Neural cell (in vitro differentiated cells): ENCODE measurements at regions not wholly inside any gene's neighbourhood (a gene's known extent, or its start where the extent isn't known, plus 50 kb on each side); places are given as distances from the start of the nearest gene placed in this dataset.

ENCODE experiments used
- H2AFZ ChIP-seq: fragments of 200-600, 300-800 bp; sonication (generic), shearing (Covaris generic); 2 replicates; pipeline ENCODE4 v1.6.0; 2014; ENCODE audit warnings: low read depth, mild to moderate bottlenecking, antibody characterized with exemption, low read length, moderate library complexity
- H3F3A ChIP-seq: fragments of 200-600 bp; shearing (Covaris generic); 2 replicates; pipeline ENCODE4 v1.6.1; 2016; ENCODE audit warnings: mild to moderate bottlenecking, moderate library complexity, mixed read lengths, antibody characterized with exemption, low read length; ENCODE audit not compliant: insufficient read depth, poor library complexity, severe bottlenecking
- H3K27ac ChIP-seq: fragments of 200-600, 300-800 bp; sonication (generic), shearing (Covaris generic); 2 replicates; pipeline ENCODE4 v1.5.1; 2014; ENCODE audit warnings: mild to moderate bottlenecking, low read length, moderate library complexity
- H3K27me3 ChIP-seq: fragments of 300-800, 200-600 bp; sonication (generic), shearing (Covaris generic); 2 replicates; pipeline ENCODE4 v1.6.0; 2014; ENCODE audit warnings: mild to moderate bottlenecking, low read depth, low read length, moderate library complexity; ENCODE audit not compliant: insufficient read depth
- H3K36me3 ChIP-seq: fragments of 300-800, 200-600 bp; sonication (generic), shearing (Covaris generic); 2 replicates; pipeline ENCODE4 v1.5.1; 2014; ENCODE audit warnings: mild to moderate bottlenecking, antibody characterized with exemption, low read length, moderate library complexity; ENCODE audit not compliant: insufficient read depth
- H3K4me2 ChIP-seq: fragments of 300-800, 200-600 bp; sonication (generic), shearing (Covaris generic); 2 replicates; pipeline ENCODE4 v1.6.0; 2014; ENCODE audit warnings: mild to moderate bottlenecking, low read length
- H3K4me3 ChIP-seq: fragments of 300-800, 200-600 bp; sonication (generic), shearing (Covaris generic); 2 replicates; pipeline ENCODE4 v1.5.1; 2014; ENCODE audit warnings: mild to moderate bottlenecking, low read length, moderate library complexity
- H3K79me2 ChIP-seq: fragments of 200-600 bp; shearing (Covaris generic); replicated peaks from 2 replicates; pipeline ENCODE4 v1.6.0; 2014; ENCODE audit warnings: mild to moderate bottlenecking, low read length, moderate library complexity; ENCODE audit not compliant: insufficient read depth
- H3K9ac ChIP-seq: fragments of 300-800, 200-600 bp; sonication (generic), shearing (Covaris generic); 2 replicates; pipeline ENCODE4 v1.6.1; 2016; ENCODE audit warnings: mild to moderate bottlenecking, low read length, mixed read lengths
- H3K9me2 ChIP-seq: fragments of 200-600 bp; shearing (Covaris generic); 2 replicates; pipeline ENCODE4 v1.6.1; 2016; ENCODE audit warnings: mild to moderate bottlenecking, low read length, mixed read lengths; ENCODE audit not compliant: insufficient read depth
- H3K9me3 ChIP-seq: fragments of 200-600, 300-800 bp; sonication (generic), shearing (Covaris generic); 2 replicates; pipeline ENCODE4 v1.6.1; 2016; ENCODE audit warnings: mild to moderate bottlenecking, mixed run types, low read length, moderate library complexity, mixed read lengths
- H4K20me1 ChIP-seq: fragments of 200-600 bp; shearing (Covaris generic); 2 replicates; pipeline ENCODE4 v1.6.1; 2016; ENCODE audit warnings: mild to moderate bottlenecking, mixed run types; ENCODE audit not compliant: insufficient read depth
- EP300 ChIP-seq: fragments of 450-650 bp; conservative IDR thresholded peaks from 2 replicates; pipeline ENCODE4 v1.6.1; 2014; ENCODE audit warnings: antibody characterized with exemption, mild to moderate bottlenecking, moderate library complexity; ENCODE audit not compliant: poor library complexity, severe bottlenecking
- EZH2 ChIP-seq: fragments of 200-600, 300-800 bp; shearing (Covaris generic), sonication (generic); IDR thresholded peaks from 2 replicates; pipeline ENCODE4 v1.6.1; 2014; ENCODE audit warnings: antibody characterized with exemption, low read length, borderline replicate concordance, mild to moderate bottlenecking; ENCODE audit not compliant: insufficient read depth, poor library complexity, severe bottlenecking
- MXI1 ChIP-seq: fragments of 450-650 bp; conservative IDR thresholded peaks from 2 replicates; pipeline ENCODE4 v1.6.1; 2014; ENCODE audit warnings: antibody characterized with exemption, mild to moderate bottlenecking; ENCODE audit not compliant: poor library complexity, severe bottlenecking
- POLR2AphosphoS5 ChIP-seq: IDR thresholded peaks from 2 replicates; pipeline ENCODE4 v1.6.1; 2012
- RAD21 ChIP-seq: fragments of 450-650 bp; conservative IDR thresholded peaks from 2 replicates; pipeline ENCODE4 v1.6.1; 2014; ENCODE audit warnings: antibody characterized with exemption, mild to moderate bottlenecking, moderate library complexity
- REST ChIP-seq: IDR thresholded peaks from 2 replicates; pipeline ENCODE4 v1.6.1; 2012; ENCODE audit warnings: borderline replicate concordance
- SMC3 ChIP-seq: fragments of 450-650 bp; conservative IDR thresholded peaks from 2 replicates; pipeline ENCODE4 v1.6.1; 2014; ENCODE audit warnings: antibody characterized with exemption, mild to moderate bottlenecking, moderate library complexity; ENCODE audit not compliant: poor library complexity
- TAF1 ChIP-seq: IDR thresholded peaks from 2 replicates; pipeline ENCODE4 v1.6.1; 2012; ENCODE audit warnings: low read depth
- TF ChIP-seq, protein P1 (sequence below): fragments of 450-650 bp; IDR thresholded peaks from 2 replicates; pipeline ENCODE4 v1.5.1; 2014; ENCODE audit warnings: antibody characterized with exemption, mild to moderate bottlenecking, moderate library complexity; ENCODE audit not compliant: poor library complexity, severe bottlenecking

GRCh38 chr13:30026093-30026492 lies 175.7 kb upstream of the UBL3 start:
- Histone ChIP-seq H3K9ac (no peak overlapping the region), H3K9me2 (no peaks in the 10 kb centered on the region), H3F3A (no peaks in the 10 kb centered on the region), H3K27ac (no peak overlapping the region), H3K27me3 (no peaks in the 10 kb centered on the region), H4K20me1 (no peaks in the 10 kb centered on the region), H3K4me3 (no peak overlapping the region), H3K79me2 (no peaks in the 10 kb centered on the region), H3K4me2 (no peak overlapping the region), H3K9me3 (no peaks in the 10 kb centered on the region), H2AFZ (no peak overlapping the region), H3K36me3 (no peaks in the 10 kb centered on the region)
- TF ChIP-seq REST: no peak
- no peak for TF ChIP-seq MXI1
- no peak for TF ChIP-seq POLR2AphosphoS5
- TF ChIP-seq, protein P1, sequence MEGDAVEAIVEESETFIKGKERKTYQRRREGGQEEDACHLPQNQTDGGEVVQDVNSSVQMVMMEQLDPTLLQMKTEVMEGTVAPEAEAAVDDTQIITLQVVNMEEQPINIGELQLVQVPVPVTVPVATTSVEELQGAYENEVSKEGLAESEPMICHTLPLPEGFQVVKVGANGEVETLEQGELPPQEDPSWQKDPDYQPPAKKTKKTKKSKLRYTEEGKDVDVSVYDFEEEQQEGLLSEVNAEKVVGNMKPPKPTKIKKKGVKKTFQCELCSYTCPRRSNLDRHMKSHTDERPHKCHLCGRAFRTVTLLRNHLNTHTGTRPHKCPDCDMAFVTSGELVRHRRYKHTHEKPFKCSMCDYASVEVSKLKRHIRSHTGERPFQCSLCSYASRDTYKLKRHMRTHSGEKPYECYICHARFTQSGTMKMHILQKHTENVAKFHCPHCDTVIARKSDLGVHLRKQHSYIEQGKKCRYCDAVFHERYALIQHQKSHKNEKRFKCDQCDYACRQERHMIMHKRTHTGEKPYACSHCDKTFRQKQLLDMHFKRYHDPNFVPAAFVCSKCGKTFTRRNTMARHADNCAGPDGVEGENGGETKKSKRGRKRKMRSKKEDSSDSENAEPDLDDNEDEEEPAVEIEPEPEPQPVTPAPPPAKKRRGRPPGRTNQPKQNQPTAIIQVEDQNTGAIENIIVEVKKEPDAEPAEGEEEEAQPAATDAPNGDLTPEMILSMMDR: no peak
- TF ChIP-seq EP300: no peak

DNA sequence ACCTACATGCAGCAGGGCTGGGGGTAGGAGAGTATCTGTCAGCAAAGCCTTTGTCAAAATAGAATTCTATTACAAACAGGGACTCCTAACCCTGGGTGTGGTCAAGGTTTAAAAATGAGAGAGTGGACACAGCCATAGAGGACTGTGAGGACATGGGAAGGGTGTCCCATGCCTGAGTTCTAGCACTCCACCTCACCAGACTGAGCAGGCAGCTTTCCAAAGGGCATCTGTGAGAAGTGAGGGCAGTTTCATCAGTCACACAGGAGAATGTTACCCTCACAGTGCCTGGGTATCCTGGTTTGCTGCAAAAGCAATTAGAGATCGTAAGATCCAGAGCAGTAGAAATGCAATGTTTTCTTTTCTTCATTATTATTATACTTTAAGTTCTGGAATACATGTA lies 174.9 kb upstream of the UBL3 start:
- Histone ChIP-seq H3K79me2 (no peaks in the 10 kb centered on the region), H3K27me3 (no peaks in the 10 kb centered on the region), H3K4me2 (no peak overlapping the region), H3F3A (no peaks in the 10 kb centered on the region), H3K9me3 (no peaks in the 10 kb centered on the region), H3K36me3 (no peaks in the 10 kb centered on the region), H4K20me1 (no peaks in the 10 kb centered on the region), H2AFZ (no peak overlapping the region), H3K9ac (no peak overlapping the region), H3K9me2 (no peaks in the 10 kb centered on the region), H3K27ac (no peak overlapping the region), H3K4me3 (no peak overlapping the region)
- TF ChIP-seq MXI1 (no peak), EP300 (no peak), RAD21 (no peak), POLR2AphosphoS5 (no peak), TAF1 (no peak), REST (no peak), SMC3 (no peak), EZH2 (no peak)
- TF ChIP-seq, protein P1: no peak
